Ureter (tissue), 1 donor: ENCODE measurements at regions not wholly inside any gene's neighbourhood (a gene's known extent, or its start where the extent isn't known, plus 50 kb on each side); places are given as distances from the start of the nearest gene placed in this dataset.

Experiments used
- DNase-seq: peaks from one replicate; pipeline ENCODE4 v3.0.0-alpha.2; 2020; ENCODE audit warnings: low spot score
- donor health status: DM: yes; HTN: yes; CAD: no.

DNA sequence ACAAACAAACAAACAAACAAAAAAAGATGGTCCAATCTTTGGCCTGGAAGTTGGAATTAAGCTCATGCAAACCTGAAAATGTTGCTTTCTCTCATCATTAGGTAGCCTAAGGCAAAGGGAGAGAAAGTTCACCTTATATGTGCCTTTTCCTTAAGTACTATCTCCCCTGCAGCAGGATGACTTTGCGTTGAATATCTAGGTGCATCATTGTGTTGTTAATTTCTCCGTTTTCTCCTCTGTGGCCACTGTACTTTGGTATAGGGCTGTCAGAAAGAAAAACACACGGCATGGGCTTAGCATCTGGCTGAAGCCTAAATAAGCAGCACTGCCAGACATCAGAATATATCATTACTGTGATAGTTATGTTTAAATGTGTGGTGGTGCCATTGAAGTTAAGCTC lies 345.5 kb downstream of the BCAT1 start:
- no peak for DNase-seq

GRCh38 chr12:24600996-24601395 lies 347.9 kb downstream of the BCAT1 start:
- no peak for DNase-seq

DNA sequence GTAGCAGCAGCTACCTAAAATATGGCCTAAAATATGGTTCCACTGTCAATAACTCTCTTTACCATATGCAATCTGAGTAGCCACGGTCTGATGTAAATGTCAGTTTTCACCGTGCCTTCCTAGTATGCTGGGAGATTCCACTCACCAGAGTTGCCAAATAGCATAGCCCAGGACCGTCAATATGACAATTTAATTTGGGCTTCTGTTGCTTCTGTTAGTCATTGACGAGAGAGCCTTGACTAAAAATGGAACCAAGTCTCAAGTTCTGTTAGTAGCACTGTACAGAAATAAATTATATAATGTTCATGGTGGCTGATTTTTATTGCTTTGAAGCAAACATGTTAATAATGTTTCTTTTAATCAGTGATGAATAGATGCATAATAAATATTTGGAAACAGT lies 348.4 kb downstream of the BCAT1 start:
- no peak for DNase-seq

GRCh38 chr12:24599736-24600135 lies 349.2 kb downstream of the BCAT1 start:
- no peak for DNase-seq

GRCh38 chr12:24597580-24597979 lies 351.3 kb downstream of the BCAT1 start:
- DNase-seq: no peak

GRCh38 chr12:24596768-24597388 lies 352.0 kb downstream of the BCAT1 start:
- DNase-seq: no peak

DNA sequence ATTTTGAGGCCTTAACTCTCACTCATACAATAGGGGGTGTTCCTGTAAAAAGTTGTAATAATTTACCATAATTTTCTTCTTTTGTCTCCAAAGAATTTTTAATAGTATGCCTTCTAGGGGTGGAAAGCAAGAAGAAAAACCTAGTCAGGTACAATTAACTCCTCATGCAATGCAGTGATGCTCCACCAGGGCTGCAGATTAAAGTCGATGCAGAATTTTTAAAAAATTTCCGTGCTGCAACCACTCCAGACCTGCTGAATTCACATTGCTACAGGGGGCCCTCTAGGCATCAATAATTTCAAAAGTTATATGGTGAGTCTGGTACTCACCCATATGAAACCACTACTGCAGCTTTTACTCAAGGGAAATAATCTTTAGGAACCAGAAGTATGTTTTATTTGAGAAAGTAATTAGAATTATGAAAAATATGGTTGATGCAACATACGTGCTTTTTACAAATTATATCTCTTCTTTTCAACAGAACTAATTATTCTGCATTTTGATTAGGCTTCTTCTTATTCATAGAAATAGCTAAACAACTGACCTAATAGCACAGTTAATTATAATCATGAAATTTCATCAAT lies 353.2 kb downstream of the BCAT1 start:
- DNase-seq: no peak

- DNase-seq: no peak
Observed at GRCh38 chr12:24591715-24592440, 357.0 kb downstream of the BCAT1 start.

DNA sequence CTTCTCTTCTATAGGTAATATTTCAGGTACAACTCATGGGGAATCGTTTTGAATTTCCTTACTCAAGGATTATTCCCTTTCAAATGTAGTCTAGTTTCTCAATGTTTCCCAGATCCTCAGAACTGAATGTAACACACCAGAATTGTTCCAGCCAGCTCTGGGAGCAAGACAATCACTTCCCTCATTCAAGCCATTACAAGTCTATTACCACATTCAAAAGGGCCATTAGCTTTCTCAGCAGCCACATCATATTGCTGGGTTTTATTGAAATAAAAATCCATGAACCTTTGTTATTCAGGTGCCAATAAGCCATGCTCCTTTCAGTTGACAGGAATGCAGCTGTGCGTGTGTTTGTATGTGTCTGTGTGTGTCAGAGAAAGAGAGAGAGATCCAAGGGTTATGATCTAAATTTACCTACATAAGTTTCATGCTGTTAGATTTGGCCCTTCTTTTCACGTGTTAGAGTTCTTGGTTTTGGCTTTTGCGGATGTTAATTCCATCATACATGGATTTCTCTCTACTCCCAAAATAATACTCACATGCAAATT lies 357.7 kb downstream of the BCAT1 start:
- DNase-seq: no peak

GRCh38 chr12:24586293-24586692 lies 362.6 kb downstream of the BCAT1 start:
- DNase-seq: no peak

GRCh38 chr12:24584032-24584675 lies 364.7 kb downstream of the BCAT1 start:
- no peak for DNase-seq

- no peak for DNase-seq
Observed at GRCh38 chr12:24582954-24583601, 365.8 kb downstream of the BCAT1 start.

DNA sequence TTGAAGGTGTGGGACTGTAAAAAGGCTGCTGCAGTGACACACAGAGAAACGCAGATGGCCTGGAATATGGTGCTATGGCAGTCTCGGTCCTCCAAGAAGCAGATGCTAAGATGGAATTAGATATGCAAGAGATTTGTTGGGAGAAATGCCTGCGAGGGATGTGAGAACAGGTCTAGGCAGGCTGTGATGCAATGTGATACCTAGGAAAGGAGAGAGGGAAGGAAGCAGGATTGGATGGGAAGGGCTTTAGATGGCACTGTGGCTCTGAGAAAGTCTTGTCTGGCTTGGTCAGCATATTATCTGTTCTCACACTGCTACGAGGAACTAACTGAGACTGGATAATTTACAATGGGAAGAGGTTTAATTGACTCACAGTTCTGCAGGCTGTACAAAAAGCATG lies 374.4 kb downstream of the BCAT1 start:
- DNase-seq: no peak

DNA sequence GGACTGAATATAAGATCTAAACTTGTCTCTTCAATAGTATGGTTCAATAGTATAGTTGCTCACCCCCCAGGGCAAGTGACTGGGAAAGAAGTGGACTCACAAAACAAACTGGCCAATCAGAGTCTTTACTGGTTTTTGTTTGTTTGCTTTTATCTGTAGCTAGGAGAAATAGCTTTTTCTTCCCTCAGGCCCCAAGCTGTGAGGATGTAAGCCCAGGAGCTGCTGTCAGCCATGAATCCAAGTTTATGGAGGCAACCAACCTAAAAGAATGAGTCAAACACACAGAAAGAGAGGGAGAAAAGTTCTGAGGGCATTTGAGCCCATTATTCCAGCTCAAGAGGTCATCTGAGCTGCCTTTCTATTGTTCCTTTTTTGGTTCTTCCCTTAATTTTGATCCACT lies 375.3 kb downstream of the BCAT1 start:
- no peak for DNase-seq

DNA sequence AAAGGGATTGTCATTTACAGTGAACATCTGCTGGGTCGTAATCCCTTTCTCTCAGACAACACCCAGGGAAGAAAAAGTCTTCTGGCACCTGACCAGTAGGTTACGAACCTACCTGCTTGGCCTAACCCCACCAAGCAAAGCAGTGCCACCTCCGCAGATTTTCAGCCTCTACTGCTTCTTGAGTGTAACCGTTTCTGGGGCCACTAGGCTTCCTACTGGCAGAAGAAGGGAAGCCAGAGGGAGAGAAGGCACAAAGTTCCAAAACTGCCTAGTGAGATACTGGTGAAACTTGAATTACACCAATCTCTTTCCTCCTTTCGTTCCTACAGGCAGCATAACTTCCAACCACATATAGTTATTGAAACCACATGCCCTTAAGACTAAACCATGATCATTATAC lies 383.6 kb downstream of the BCAT1 start:
- no peak for DNase-seq

DNA sequence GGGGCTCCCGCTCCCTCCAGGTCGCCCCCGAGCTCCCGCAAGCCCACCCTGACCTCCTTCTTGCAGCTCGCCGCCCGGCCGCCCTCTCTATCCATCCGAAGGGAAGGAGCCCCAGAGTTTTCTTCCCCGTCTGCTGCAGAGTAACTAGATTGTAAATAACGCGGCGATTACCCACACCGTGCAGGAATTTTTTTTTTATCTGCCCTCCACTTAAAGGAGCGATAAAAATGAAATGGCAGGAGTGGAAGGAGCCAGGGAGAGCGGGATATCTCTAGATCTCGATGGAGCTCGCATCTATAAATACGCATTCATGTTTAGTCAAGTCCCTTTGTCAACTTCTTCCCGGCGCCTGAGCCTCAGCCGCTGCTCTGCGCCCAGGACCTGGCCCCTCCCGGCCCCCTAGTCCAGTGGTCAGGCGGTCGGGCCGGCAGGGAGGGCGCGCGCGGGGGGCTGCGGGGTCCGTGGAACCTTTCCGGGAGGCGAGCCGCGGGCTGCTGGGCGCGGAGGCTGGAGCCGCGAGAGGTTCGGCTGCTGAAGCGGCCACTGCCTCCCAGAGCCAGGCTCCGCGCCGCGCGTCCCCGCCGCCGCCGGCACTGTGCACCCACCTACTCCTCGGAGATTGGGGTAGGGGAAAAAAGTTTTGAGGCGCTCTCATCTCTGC lies 386.0 kb downstream of the BCAT1 start:
- DNase-seq: no peak

GRCh38 chr12:24561882-24562770 lies 386.8 kb downstream of the BCAT1 start:
- DNase-seq: peak; percentile 65

- DNase-seq: no peak
Observed at GRCh38 chr12:24561411-24561871, 387.5 kb downstream of the BCAT1 start.

GRCh38 chr12:24560831-24561271 lies 388.1 kb downstream of the BCAT1 start:
- DNase-seq: no peak

GRCh38 chr12:24560192-24560775 lies 388.6 kb downstream of the BCAT1 start:
- no peak for DNase-seq
